Omental fat pad (tissue), 3 donors: ENCODE measurements at regions not wholly inside any gene's neighbourhood (a gene's known extent, or its start where the extent isn't known, plus 50 kb on each side); places are given as distances from the start of the nearest gene placed in this dataset.

ENCODE experiments used
- ATAC-seq: fragments of 150-250 bp; one replicate; pipeline ENCODE4 v1.9.1; 2016; ENCODE audit warnings: mild to moderate bottlenecking, moderate library complexity; ENCODE audit not compliant: low FRiP score
- DNase-seq: peaks from one replicate; pipeline ENCODE4 v3.0.0-alpha.2; 2019; ENCODE audit warnings: low spot score
- CTCF ChIP-seq, 3 donors: fragments of 450-650 bp; IDR thresholded peaks; one replicate each; pipeline ENCODE4 v1.5.1; 2016 to 2017; ENCODE audit warnings: antibody characterized with exemption in 3 of 3, mild to moderate bottlenecking in 3 of 3, moderate library complexity in 2 of 3

DNA sequence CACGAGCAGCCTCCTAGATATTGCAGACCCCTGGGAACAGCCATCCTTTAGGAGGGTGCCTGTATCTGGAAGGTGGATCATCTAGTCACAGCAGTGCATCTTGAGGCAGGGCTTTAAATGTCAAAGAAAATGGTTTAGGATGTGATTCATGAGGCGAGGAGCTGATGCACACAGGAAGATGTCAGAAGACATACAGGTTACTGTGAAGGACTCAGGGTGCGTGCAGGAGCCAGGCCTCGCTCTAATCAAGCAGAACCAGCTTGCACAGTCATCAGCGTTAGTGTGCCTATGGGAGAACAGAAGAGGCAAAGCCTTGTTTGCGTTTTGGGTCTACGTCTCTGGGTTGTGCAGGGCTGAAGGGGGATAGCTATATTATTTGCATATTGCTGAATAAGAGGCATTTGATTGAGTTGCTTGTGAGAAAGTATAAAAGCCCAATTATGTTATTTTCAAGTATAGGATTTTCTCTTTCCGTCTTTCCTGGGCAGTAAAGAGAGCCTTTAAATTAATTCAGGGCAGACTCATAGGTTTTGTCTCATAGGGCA lies 77.3 kb upstream of the RPH3A start:
- ATAC-seq (no peak), DNase-seq (no peak)
- no peak for TF ChIP-seq CTCF (IDR thresholded peaks at IDR 0.05)

GRCh38 chr12:112716099-112717093 lies 75.2 kb upstream of the RPH3A start:
- DNase-seq (no peak), ATAC-seq (no peak)
- no peak for TF ChIP-seq CTCF (IDR thresholded peaks at IDR 0.05)

DNA sequence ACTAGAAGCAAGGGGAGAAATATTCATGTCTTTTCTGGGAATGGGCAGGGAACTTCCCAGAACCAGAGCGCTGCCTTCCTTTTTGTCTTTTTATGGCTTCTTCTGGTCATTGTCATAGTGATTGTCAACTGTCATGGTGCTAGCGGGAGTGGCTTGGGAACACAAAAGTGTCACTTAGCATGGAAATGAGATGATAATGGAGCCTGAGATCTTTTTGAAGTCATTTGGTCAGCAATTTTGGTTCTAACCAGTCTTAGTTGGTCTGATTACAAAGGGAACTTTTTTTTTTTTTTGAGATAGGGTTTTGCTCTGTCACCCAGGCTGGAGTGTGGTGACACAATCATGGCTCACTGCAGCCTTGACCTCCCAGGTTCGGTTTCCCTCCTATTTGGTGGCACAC lies 62.7 kb upstream of the RPH3A start:
- TF ChIP-seq CTCF (IDR thresholded peaks at IDR 0.05), result no peak
- ATAC-seq, result no peak
- DNase-seq, result no peak

DNA sequence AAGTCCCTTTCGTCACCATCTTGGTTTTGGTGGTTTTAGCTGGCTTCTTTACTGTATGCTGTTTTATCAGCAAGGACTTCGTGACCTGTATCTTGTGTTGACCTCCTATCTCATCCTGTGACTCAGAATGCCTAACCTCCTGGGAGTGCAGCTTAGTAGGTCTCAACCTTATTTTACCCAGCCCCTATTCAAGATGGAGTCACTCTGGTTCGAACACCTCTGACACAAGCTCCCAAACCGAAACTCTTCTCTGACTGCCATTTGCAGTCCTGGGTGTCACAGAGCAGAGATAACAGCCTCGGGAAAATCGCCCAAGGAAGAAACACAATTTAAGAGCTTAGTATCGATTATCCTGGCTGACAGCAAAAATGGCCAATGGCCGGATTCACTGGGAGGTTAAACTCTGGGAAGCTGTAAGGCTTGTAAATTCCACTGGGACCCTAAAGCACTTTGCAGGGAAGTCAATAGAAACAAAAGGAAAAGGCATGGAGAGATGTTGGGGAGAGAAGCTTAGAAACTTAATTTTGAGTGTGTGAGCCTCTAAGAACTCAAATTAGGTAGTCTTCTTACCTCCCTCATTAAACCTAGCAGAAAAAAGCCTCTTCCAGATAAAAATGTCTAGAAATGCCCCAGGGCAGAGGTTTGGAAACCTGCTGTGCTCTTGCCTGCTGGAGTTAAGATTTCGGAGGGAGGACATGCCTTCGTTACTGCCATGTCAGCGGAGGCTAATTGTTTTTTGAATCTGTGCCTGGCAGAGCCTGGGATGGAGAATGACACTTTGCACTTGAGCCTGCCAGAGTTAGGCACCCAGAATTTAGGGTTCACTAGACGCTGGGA lies 56.5 kb upstream of the RPH3A start:
- TF ChIP-seq CTCF (IDR thresholded peaks at IDR 0.05), result no peak
- ATAC-seq (no peak), DNase-seq (no peak)

DNA sequence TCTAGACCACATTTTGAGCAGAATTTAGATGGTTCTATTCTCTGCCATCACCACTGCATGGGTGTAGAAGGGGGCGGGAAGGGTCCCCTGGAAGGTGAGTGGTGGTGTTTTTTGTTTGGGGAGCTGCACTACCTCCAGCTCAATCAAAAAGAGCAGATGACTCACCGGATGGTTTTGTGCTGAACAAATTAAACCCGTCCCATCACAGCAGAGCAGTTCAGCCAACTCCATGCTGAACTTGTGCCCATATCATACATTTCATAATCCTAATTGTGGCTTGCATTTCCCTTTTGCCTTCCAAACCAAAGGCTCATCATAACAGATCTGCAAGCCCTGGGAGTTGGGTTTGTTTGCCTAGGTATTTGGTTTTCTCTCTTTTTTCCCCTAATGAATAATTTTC lies 53.0 kb upstream of the RPH3A start:
- DNase-seq (no peak), ATAC-seq (no peak)
- no peak for TF ChIP-seq CTCF (IDR thresholded peaks at IDR 0.05)

DNA sequence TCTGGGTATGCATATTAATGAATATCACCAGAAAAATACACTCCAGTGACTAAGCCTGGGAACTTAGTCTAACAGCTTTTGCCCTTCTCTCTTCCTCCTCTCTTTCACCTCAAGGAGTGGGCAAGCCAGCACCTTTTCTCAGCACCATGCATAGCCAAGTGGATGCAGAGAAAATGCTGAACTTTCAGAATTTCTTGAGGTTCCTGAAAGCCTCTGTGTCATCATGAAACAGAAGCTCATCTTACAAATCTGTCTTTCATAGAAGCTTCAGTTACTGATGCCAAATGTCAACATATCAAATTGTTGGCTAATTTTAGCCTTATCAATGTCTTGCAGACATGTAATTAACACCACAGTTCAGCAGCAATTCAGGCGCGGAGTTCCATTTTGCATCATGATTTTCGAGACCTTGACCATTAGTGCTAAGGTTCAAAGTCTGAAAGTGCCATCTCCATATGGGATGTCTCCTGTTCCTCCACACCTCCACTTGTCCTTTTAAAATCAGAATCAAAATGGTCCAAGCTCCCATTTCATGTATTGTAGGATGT lies 51.1 kb upstream of the RPH3A start:
- ATAC-seq, result no peak
- no peak for DNase-seq
- TF ChIP-seq CTCF (IDR thresholded peaks at IDR 0.05), result no peak
